ENCODE measurements at regions not wholly inside any gene's neighbourhood (a gene's known extent, or its start where the extent isn't known, plus 50 kb on each side); places are given as distances from the start of the nearest gene placed in this dataset.
"Not testable (repeated sequence)": the region's sequence is repeated elsewhere in the genome, so short reads cannot be mapped to it uniquely, and the experiment has no call there.

- DNase-seq, result no peak
Measured at GRCh38 chr12:83276904-83277303, 590.2 kb downstream of the TMTC2 start.

- no peak for DNase-seq
Measured at GRCh38 chr12:83271201-83271600, 584.5 kb downstream of the TMTC2 start.

- no peak for DNase-seq
Measured at GRCh38 chr12:83265808-83266207, 579.1 kb downstream of the TMTC2 start.

GRCh38 chr12:83261998-83262397 is 575.3 kb downstream of the TMTC2 start:
- DNase-seq, result no peak

GRCh38 chr12:83260126-83260525 is 573.4 kb downstream of the TMTC2 start:
- not testable (repeated sequence) for DNase-seq

- DNase-seq, result no peak
Measured at GRCh38 chr12:83257726-83258125, 571.0 kb downstream of the TMTC2 start.

GRCh38 chr12:83256562-83256961 is 569.9 kb downstream of the TMTC2 start:
- no peak for DNase-seq

GRCh38 chr12:83250866-83251265 is 564.2 kb downstream of the TMTC2 start:
- DNase-seq, result no peak

GRCh38 chr12:83245156-83245555 is 558.5 kb downstream of the TMTC2 start:
- DNase-seq, result no peak

- DNase-seq, result no peak
Measured at GRCh38 chr12:83244001-83244400, 557.3 kb downstream of the TMTC2 start.

- not testable (repeated sequence) for DNase-seq
Measured at GRCh38 chr12:83233987-83234386, 547.3 kb downstream of the TMTC2 start.

GRCh38 chr12:83226960-83227359 is 540.3 kb downstream of the TMTC2 start:
- not testable (repeated sequence) for DNase-seq

- DNase-seq, result no peak
Measured at GRCh38 chr12:83225806-83226205, 539.1 kb downstream of the TMTC2 start.

- DNase-seq, result no peak
Measured at GRCh38 chr12:83224012-83224411, 537.3 kb downstream of the TMTC2 start.

- no peak for DNase-seq
Measured at GRCh38 chr12:83220774-83221173, 534.1 kb downstream of the TMTC2 start.

- no peak for DNase-seq
Measured at GRCh38 chr12:83216230-83216629, 529.5 kb downstream of the TMTC2 start.

GRCh38 chr12:83214185-83214584 is 527.5 kb downstream of the TMTC2 start:
- DNase-seq, result no peak

GRCh38 chr12:83210933-83211332 is 524.2 kb downstream of the TMTC2 start:
- no peak for DNase-seq

GRCh38 chr12:83199069-83199468 is 512.4 kb downstream of the TMTC2 start:
- no peak for DNase-seq

GRCh38 chr12:83198291-83199015 is 511.7 kb downstream of the TMTC2 start:
- DNase-seq, result peak; percentile 14

- no peak for DNase-seq
Measured at GRCh38 chr12:83197483-83197914, 510.8 kb downstream of the TMTC2 start.

- no peak for DNase-seq
Measured at GRCh38 chr12:83196694-83197350, 510.1 kb downstream of the TMTC2 start.

GRCh38 chr12:83190631-83191390 is 504.1 kb downstream of the TMTC2 start:
- no peak for DNase-seq

GRCh38 chr12:83186419-83186818 is 499.7 kb downstream of the TMTC2 start:
- peak; percentile 66 for DNase-seq
